ENCODE measurements at regions not wholly inside any gene's neighbourhood (a gene's known extent, or its start where the extent isn't known, plus 50 kb on each side); places are given as distances from the start of the nearest gene placed in this dataset.

DNA sequence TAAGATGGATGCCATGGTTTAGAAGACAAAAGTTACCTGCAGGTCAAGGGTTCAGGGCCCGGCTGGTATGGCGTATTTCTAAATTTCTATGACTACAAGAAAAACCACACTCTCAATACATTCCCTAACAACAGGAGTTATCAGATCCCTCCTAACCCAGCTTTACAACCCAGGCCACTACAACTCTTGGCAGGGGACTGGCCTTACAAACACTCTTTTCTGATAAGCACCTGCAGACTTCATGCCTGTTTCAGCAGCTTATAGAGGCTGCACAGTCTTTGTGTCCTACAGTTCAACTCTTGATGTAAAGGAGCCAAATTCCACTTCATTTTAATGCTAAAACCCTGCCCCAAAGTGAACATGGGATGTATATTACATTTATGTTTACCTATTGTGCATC lies 461.4 kb downstream of the SIPA1L2 start:
- TF ChIP-seq JUN (IDR thresholded peaks at IDR 0.05; ENCODE audit: borderline replicate concordance, insufficient read depth, insufficient read length, low read depth) (no peak), MAX (IDR thresholded peaks at IDR 0.05; ENCODE audit: insufficient read depth, insufficient read length) (no peak), GATA2 (IDR thresholded peaks at IDR 0.05; ENCODE audit: insufficient read depth, insufficient read length, low read depth, low read length) (no peak), EZH2 (IDR thresholded peaks at IDR 0.05; ENCODE audit: borderline replicate concordance, low read depth, low read length, severe bottlenecking) (no peak), MYC (IDR thresholded peaks at IDR 0.05; ENCODE audit: low read depth, low read length) (no peak), FOS (IDR thresholded peaks at IDR 0.05; ENCODE audit: borderline replicate concordance, insufficient read depth, low read length) (no peak), POLR2A (IDR thresholded peaks at IDR 0.05; ENCODE audit: low read depth, low read length) (no peak)
- TF ChIP-seq, protein P1, sequence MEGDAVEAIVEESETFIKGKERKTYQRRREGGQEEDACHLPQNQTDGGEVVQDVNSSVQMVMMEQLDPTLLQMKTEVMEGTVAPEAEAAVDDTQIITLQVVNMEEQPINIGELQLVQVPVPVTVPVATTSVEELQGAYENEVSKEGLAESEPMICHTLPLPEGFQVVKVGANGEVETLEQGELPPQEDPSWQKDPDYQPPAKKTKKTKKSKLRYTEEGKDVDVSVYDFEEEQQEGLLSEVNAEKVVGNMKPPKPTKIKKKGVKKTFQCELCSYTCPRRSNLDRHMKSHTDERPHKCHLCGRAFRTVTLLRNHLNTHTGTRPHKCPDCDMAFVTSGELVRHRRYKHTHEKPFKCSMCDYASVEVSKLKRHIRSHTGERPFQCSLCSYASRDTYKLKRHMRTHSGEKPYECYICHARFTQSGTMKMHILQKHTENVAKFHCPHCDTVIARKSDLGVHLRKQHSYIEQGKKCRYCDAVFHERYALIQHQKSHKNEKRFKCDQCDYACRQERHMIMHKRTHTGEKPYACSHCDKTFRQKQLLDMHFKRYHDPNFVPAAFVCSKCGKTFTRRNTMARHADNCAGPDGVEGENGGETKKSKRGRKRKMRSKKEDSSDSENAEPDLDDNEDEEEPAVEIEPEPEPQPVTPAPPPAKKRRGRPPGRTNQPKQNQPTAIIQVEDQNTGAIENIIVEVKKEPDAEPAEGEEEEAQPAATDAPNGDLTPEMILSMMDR (IDR thresholded peaks at IDR 0.05; ENCODE audit: extremely low read depth in 1 of 2, insufficient read depth in 1 of 2, low read depth in 1 of 2, low read length in 2 of 2) = no peak
- no TSS peak for BruUV-seq (replicated peaks)
- H3K9ac ChIP-seq (replicated peaks; ENCODE audit: extremely low read depth, insufficient read depth, low read length) = no peak overlapping the region
- H3K4me1 ChIP-seq (ENCODE audit: control insufficient read depth, extremely low read depth, insufficient read depth, low read length) = no peaks in the 10 kb centered on the region
- H3K79me2 ChIP-seq (ENCODE audit: control insufficient read depth, insufficient read depth, low read length) = no peaks in the 10 kb centered on the region
- no peaks in the 10 kb centered on the region for H4K20me1 ChIP-seq (replicated peaks; ENCODE audit: control insufficient read depth, extremely low read depth, insufficient read depth, low read length)
- no peak overlapping the region for H2AFZ ChIP-seq (ENCODE audit: low read depth, low read length)
- intact Hi-C loops (cut with micrococcal nuclease) (no loop called here), dilution Hi-C loops (cut with MboI; ENCODE audit: extremely low pct_ligation_motif_present, low sequenced_read_pairs) (no loop called here)
- POLR2A ChIA-PET = no interaction called here
- no peak overlapping the region for H3K27ac ChIP-seq (ENCODE audit: insufficient read depth, low read depth, low read length)
- no peaks in the 10 kb centered on the region for H3K9me1 ChIP-seq (replicated peaks; ENCODE audit: control insufficient read depth, extremely low read depth, insufficient read depth, low read length)
- CTCF ChIA-PET = interaction anchor here (1.3 to 1.8 kb wide), 3 partner anchors 13 to 459 kb away, joined by 3 to 4 read pairs (median 4); no protein-coding TSS in a partner anchor
- H3K27me3 ChIP-seq (ENCODE audit: control insufficient read depth in 2 of 2, insufficient read depth in 2 of 2, low read length in 2 of 2) = no peaks in the 10 kb centered on the region
- FAIRE-seq (no peak), DNase-seq (ENCODE audit: low read depth, low spot score) (no peak)
- H3K9me3 ChIP-seq (replicated peaks; ENCODE audit: control insufficient read depth, insufficient read depth, low read length) = no peaks in the 10 kb centered on the region
- no peak overlapping the region for H3K4me2 ChIP-seq (ENCODE audit: insufficient read depth, low read length)
- H3K36me3 ChIP-seq (ENCODE audit: control insufficient read depth in 2 of 2, extremely low read depth in 1 of 2, insufficient read depth in 2 of 2, low read length in 2 of 2) = no peaks in the 10 kb centered on the region
- H3K4me3 ChIP-seq (replicated peaks in 1 of 3; ENCODE audit: insufficient read depth in 1 of 3, low read depth in 1 of 3, low read length in 3 of 3) = no peak overlapping the region

Measured in endothelial cell of umbilical vein (primary cell).